ENCODE measurements at regions not wholly inside any gene's neighbourhood (a gene's known extent, or its start where the extent isn't known, plus 50 kb on each side); places are given as distances from the start of the nearest gene placed in this dataset.

GRCh38 chr5:82760856-82761255, 316.3 kb downstream of the TMEM167A start:
- peaks cover 0 to 12% (median 0%) of the 10 kb centered on the region in 12 donors for H3K9me3 ChIP-seq
- TF ChIP-seq POLR2A (IDR thresholded peaks at IDR 0.05), result no peak
- no peak for TF ChIP-seq CTCF (IDR thresholded peaks at IDR 0.05)
- WGBS, 4 donors, result 87 to 91% (median 88%) methylated on average over 10 of the region's 10 CpGs
- no peaks in the 10 kb centered on the region for H3K4me1 ChIP-seq
- no peak overlapping the region for H3K4me3 ChIP-seq
- no peaks in the 10 kb centered on the region for H3K36me3 ChIP-seq
- DNase-seq (no peak), ATAC-seq (no peak)
- H3K27me3 ChIP-seq, result no peaks in the 10 kb centered on the region
- intact Hi-C loops (cut with DNase I), result no loop called here
- no peak overlapping the region for H3K27ac ChIP-seq

- ATAC-seq (no peak), DNase-seq (no peak)
- H3K27ac ChIP-seq, result no peak overlapping the region
- H3K4me3 ChIP-seq, result no peak overlapping the region
- intact Hi-C loops (cut with DNase I), result no loop called here
- H3K36me3 ChIP-seq, result no peaks in the 10 kb centered on the region
- WGBS, 4 donors, result 86 to 90% (median 89%) methylated on average over 3 of the region's 3 CpGs
- no peaks in the 10 kb centered on the region for H3K27me3 ChIP-seq
- peaks cover 0 to 12% (median 0%) of the 10 kb centered on the region in 12 donors for H3K9me3 ChIP-seq
- no peak for TF ChIP-seq CTCF (IDR thresholded peaks at IDR 0.05)
- no peak for TF ChIP-seq POLR2A (IDR thresholded peaks at IDR 0.05)
- peaks cover 0 to 4% (median 0%) of the 10 kb centered on the region in 12 donors for H3K4me1 ChIP-seq
Measured at GRCh38 chr5:82758881-82759280, 318.3 kb downstream of the TMEM167A start.

- Histone ChIP-seq H3K9me3 (peaks cover 0 to 5% (median 0%) of the 10 kb centered on the region in 12 donors), H3K27me3 (no peaks in the 10 kb centered on the region), H3K4me3 (no peak overlapping the region), H3K4me1 (peaks cover 0 to 8% (median 0%) of the 10 kb centered on the region in 12 donors), H3K36me3 (no peaks in the 10 kb centered on the region), H3K27ac (no peak overlapping the region)
- TF ChIP-seq POLR2A (IDR thresholded peaks at IDR 0.05), result no peak
- no peak for TF ChIP-seq CTCF (IDR thresholded peaks at IDR 0.05)
- intact Hi-C loops (cut with DNase I), result no loop called here
- DNase-seq (no peak), ATAC-seq (no peak)
- 92 to 98% (median 95%) methylated on average over 3 of the region's 3 CpGs for WGBS, 4 donors
Measured at GRCh38 chr5:82754759-82755158, 322.4 kb downstream of the TMEM167A start.

- ATAC-seq (no peak), DNase-seq (no peak)
- Histone ChIP-seq H3K4me3 (no peak overlapping the region), H3K27ac (no peak overlapping the region), H3K9me3 (peaks cover 0 to 5% (median 0%) of the 10 kb centered on the region in 12 donors), H3K36me3 (no peaks in the 10 kb centered on the region), H3K4me1 (peaks cover 0 to 13% (median under 1%) of the 10 kb centered on the region in 12 donors), H3K27me3 (no peaks in the 10 kb centered on the region)
- TF ChIP-seq POLR2A (IDR thresholded peaks at IDR 0.05), result no peak
- 57 to 71% (median 64%) methylated on average over 3 of the region's 3 CpGs for WGBS, 4 donors
- intact Hi-C loops (cut with DNase I), result no loop called here
Measured at GRCh38 chr5:82754036-82754746, 323.0 kb downstream of the TMEM167A start.

GRCh38 chr5:82753374-82753773, 323.8 kb downstream of the TMEM167A start:
- peaks cover 0 to 5% (median 0%) of the 10 kb centered on the region in 12 donors for H3K9me3 ChIP-seq
- WGBS, 4 donors, result 94 to 100% (median 96%) methylated on average over 1 of the region's 1 CpG
- H3K27me3 ChIP-seq, result no peaks in the 10 kb centered on the region

More at GRCh38 chr5:82753374-82753773, 323.8 kb downstream of the TMEM167A start:
- no peak for ATAC-seq
- no peak overlapping the region for H3K4me3 ChIP-seq
- DNase-seq, result no peak
- no peak for TF ChIP-seq POLR2A (IDR thresholded peaks at IDR 0.05)
- TF ChIP-seq CTCF (IDR thresholded peaks at IDR 0.05), result no peak
- no peak overlapping the region for H3K27ac ChIP-seq
- H3K4me1 ChIP-seq, result peaks cover 0 to 21% (median 9%) of the 10 kb centered on the region in 12 donors
- intact Hi-C loops (cut with DNase I), result no loop called here
- H3K36me3 ChIP-seq, result no peaks in the 10 kb centered on the region
